IgD-negative memory B cell (primary cell): ENCODE measurements at regions not wholly inside any gene's neighbourhood (a gene's known extent, or its start where the extent isn't known, plus 50 kb on each side); places are given as distances from the start of the nearest gene placed in this dataset.
A peak's percentile ranks its signal among the peaks of the same experiment; 100 is the strongest.

Source experiments
- H3K27ac Mint-ChIP-seq, 3 donors: one replicate each; pipeline ENCODE4 v1.8.0; 2020 to 2022; ENCODE audit warnings: mild to moderate bottlenecking in 3 of 3, mixed read lengths in 3 of 3, moderate library complexity in 1 of 3
- H3K27me3 Mint-ChIP-seq: one replicate; pipeline ENCODE4 v1.8.0; 2021; ENCODE audit warnings: mixed read lengths
- H3K36me3 Mint-ChIP-seq: one replicate; pipeline ENCODE4 v1.8.0; 2020; ENCODE audit warnings: mild to moderate bottlenecking, mixed read lengths
- H3K4me1 Mint-ChIP-seq, 3 donors: one replicate each; pipeline ENCODE4 v1.8.0; 2020 to 2022; ENCODE audit warnings: mixed read lengths in 3 of 3, mild to moderate bottlenecking in 1 of 3
- H3K4me3 Mint-ChIP-seq, 4 donors: one replicate each; pipeline ENCODE4 v1.8.0; 2020 to 2022; ENCODE audit warnings: mild to moderate bottlenecking in 4 of 4, mixed read lengths in 4 of 4, moderate library complexity in 3 of 4
- H3K9me3 Mint-ChIP-seq, 3 donors: one replicate each; pipeline ENCODE4 v1.8.0; 2020 to 2021; ENCODE audit warnings: mixed read lengths in 3 of 3, mild to moderate bottlenecking in 1 of 3

GRCh38 chr16:86932130-86932982 is 354.0 kb downstream of the FOXL1 start:
- peaks cover 29% of the 10 kb centered on the region for H3K27me3 Mint-ChIP-seq
- peaks cover 0 to 2% (median 0%) of the 10 kb centered on the region in 3 donors for H3K9me3 Mint-ChIP-seq
- H3K36me3 Mint-ChIP-seq: no peaks in the 10 kb centered on the region
- H3K4me3 Mint-ChIP-seq: no peak overlapping the region
- no peak overlapping the region for H3K27ac Mint-ChIP-seq
- no peaks in the 10 kb centered on the region for H3K4me1 Mint-ChIP-seq

GRCh38 chr16:86934581-86935375 is 356.4 kb downstream of the FOXL1 start:
- Mint-ChIP-seq H3K4me3 (no peak overlapping the region), H3K27ac (no peak overlapping the region), H3K36me3 (no peaks in the 10 kb centered on the region), H3K4me1 (no peaks in the 10 kb centered on the region), H3K9me3 (peaks cover 1 to 6% (median 2%) of the 10 kb centered on the region in 3 donors), H3K27me3 (peaks cover 16% of the 10 kb centered on the region)

GRCh38 chr16:86939609-86940008 is 361.3 kb downstream of the FOXL1 start:
- Mint-ChIP-seq H3K27ac (no peak overlapping the region), H3K27me3 (peaks cover 15% of the 10 kb centered on the region), H3K9me3 (peaks cover 2 to 11% (median 3%) of the 10 kb centered on the region in 3 donors), H3K36me3 (peaks cover 4% of the 10 kb centered on the region), H3K4me1 (no peaks in the 10 kb centered on the region), H3K4me3 (no peak overlapping the region)

- Mint-ChIP-seq H3K27me3 (peaks cover 4% of the 10 kb centered on the region), H3K27ac (no peak overlapping the region), H3K9me3 (peaks cover 0 to 11% (median 3%) of the 10 kb centered on the region in 3 donors)
These were observed 363.4 kb downstream of the FOXL1 start for GRCh38 chr16:86941731-86942130.

GRCh38 chr16:86942151-86943051 is 364.1 kb downstream of the FOXL1 start:
- Mint-ChIP-seq H3K27me3 (peaks cover 4% of the 10 kb centered on the region), H3K4me3 (no peak overlapping the region), H3K36me3 (peaks cover 4% of the 10 kb centered on the region), H3K27ac (no peak overlapping the region), H3K9me3 (peaks cover 0 to 11% (median 3%) of the 10 kb centered on the region in 3 donors), H3K4me1 (no peaks in the 10 kb centered on the region)

More at GRCh38 chr16:86941731-86942130, 363.4 kb downstream of the FOXL1 start:
- Mint-ChIP-seq H3K4me3 (no peak overlapping the region), H3K4me1 (no peaks in the 10 kb centered on the region), H3K36me3 (peaks cover 4% of the 10 kb centered on the region)

- H3K4me1 Mint-ChIP-seq: no peaks in the 10 kb centered on the region
- H3K27me3 Mint-ChIP-seq: peaks cover 3% of the 10 kb centered on the region
- H3K9me3 Mint-ChIP-seq: no peaks in the 10 kb centered on the region
- no peak overlapping the region for H3K27ac Mint-ChIP-seq
- H3K36me3 Mint-ChIP-seq: peaks cover 2% of the 10 kb centered on the region
- no peak overlapping the region for H3K4me3 Mint-ChIP-seq
These were observed 367.0 kb downstream of the FOXL1 start for GRCh38 chr16:86945166-86945900.

GRCh38 chr16:86946396-86946795 is 368.0 kb downstream of the FOXL1 start:
- Mint-ChIP-seq H3K4me1 (no peaks in the 10 kb centered on the region), H3K27me3 (peaks cover 3% of the 10 kb centered on the region), H3K4me3 (peak overlapping the region in 1 of 4 donors; percentile 18), H3K27ac (no peak overlapping the region), H3K9me3 (no peaks in the 10 kb centered on the region), H3K36me3 (peaks cover 2% of the 10 kb centered on the region)

- Mint-ChIP-seq H3K36me3 (peaks cover 2% of the 10 kb centered on the region), H3K9me3 (no peaks in the 10 kb centered on the region), H3K4me1 (no peaks in the 10 kb centered on the region), H3K4me3 (no peak overlapping the region), H3K27ac (no peak overlapping the region), H3K27me3 (peaks cover 3% of the 10 kb centered on the region)
These were observed 368.6 kb downstream of the FOXL1 start for GRCh38 chr16:86946981-86947380.

GRCh38 chr16:86948046-86948445 is 369.1 kb downstream of the C16orf95 start:
- no peak overlapping the region for H3K27ac Mint-ChIP-seq
- peaks cover 0 to 2% (median 0%) of the 10 kb centered on the region in 3 donors for H3K9me3 Mint-ChIP-seq
- peaks cover 3% of the 10 kb centered on the region for H3K27me3 Mint-ChIP-seq
- no peak overlapping the region for H3K4me3 Mint-ChIP-seq
- peaks cover 2% of the 10 kb centered on the region for H3K36me3 Mint-ChIP-seq
- H3K4me1 Mint-ChIP-seq: no peaks in the 10 kb centered on the region

GRCh38 chr16:86949116-86949515 is 368.1 kb downstream of the C16orf95 start:
- no peak overlapping the region for H3K4me3 Mint-ChIP-seq
- no peak overlapping the region for H3K27ac Mint-ChIP-seq
- H3K4me1 Mint-ChIP-seq: no peaks in the 10 kb centered on the region
- peaks cover 0 to 2% (median 0%) of the 10 kb centered on the region in 3 donors for H3K9me3 Mint-ChIP-seq
- peaks cover under 1% of the 10 kb centered on the region for H3K36me3 Mint-ChIP-seq
- H3K27me3 Mint-ChIP-seq: peaks cover 3% of the 10 kb centered on the region

- peaks cover 3% of the 10 kb centered on the region for H3K27me3 Mint-ChIP-seq
- no peak overlapping the region for H3K4me3 Mint-ChIP-seq
- no peak overlapping the region for H3K27ac Mint-ChIP-seq
- no peaks in the 10 kb centered on the region for H3K36me3 Mint-ChIP-seq
- no peaks in the 10 kb centered on the region for H3K4me1 Mint-ChIP-seq
- peaks cover 0 to 2% (median 0%) of the 10 kb centered on the region in 3 donors for H3K9me3 Mint-ChIP-seq
These were observed 367.6 kb downstream of the C16orf95 start for GRCh38 chr16:86949630-86950029.

- H3K4me3 Mint-ChIP-seq: no peak overlapping the region
These were observed 366.0 kb downstream of the C16orf95 start for GRCh38 chr16:86951041-86951822.

GRCh38 chr16:86951831-86952598 is 365.2 kb downstream of the C16orf95 start:
- Mint-ChIP-seq H3K27me3 (peaks cover 8% of the 10 kb centered on the region), H3K4me1 (no peaks in the 10 kb centered on the region), H3K9me3 (peaks cover 0 to 2% (median 0%) of the 10 kb centered on the region in 3 donors), H3K27ac (no peak overlapping the region), H3K4me3 (no peak overlapping the region), H3K36me3 (no peaks in the 10 kb centered on the region)

More at GRCh38 chr16:86951041-86951822, 366.0 kb downstream of the C16orf95 start:
- H3K9me3 Mint-ChIP-seq: peaks cover 0 to 2% (median 0%) of the 10 kb centered on the region in 3 donors
- no peaks in the 10 kb centered on the region for H3K36me3 Mint-ChIP-seq
- H3K27me3 Mint-ChIP-seq: peaks cover 8% of the 10 kb centered on the region
- no peak overlapping the region for H3K27ac Mint-ChIP-seq
- H3K4me1 Mint-ChIP-seq: no peaks in the 10 kb centered on the region
